ENCODE measurements at regions not wholly inside any gene's neighbourhood (a gene's known extent, or its start where the extent isn't known, plus 50 kb on each side); places are given as distances from the start of the nearest gene placed in this dataset.

GRCh38 chr2:240238786-240239185 is 98.3 kb upstream of the OTOS start:
- CTCF ChIA-PET (ENCODE audit: partially characterized antibody): no interaction called here
- H2AFZ ChIP-seq (ENCODE audit: low read length): no peak overlapping the region
- H4K5ac ChIP-seq (ENCODE audit: insufficient read length, low read depth, low read length): no peak overlapping the region
- H3K56ac ChIP-seq (replicated peaks; ENCODE audit: insufficient read length, low read depth, low read length): no peak overlapping the region
- H3K18ac ChIP-seq (ENCODE audit: extremely low read depth, low read length): no peak overlapping the region
- H4K91ac ChIP-seq (replicated peaks; ENCODE audit: insufficient read length, low read length): no peak overlapping the region
- TF ChIP-seq TAF1 (IDR thresholded peaks at IDR 0.05; ENCODE audit: low read depth, low read length) (no peak), CBX8 (IDR thresholded peaks at IDR 0.05; ENCODE audit: borderline replicate concordance, low read depth, low read length) (no peak), HDAC2 (IDR thresholded peaks at IDR 0.05; ENCODE audit: borderline replicate concordance in 1 of 2, low read depth in 2 of 2, low read length in 2 of 2) (no peak), KDM4A (IDR thresholded peaks at IDR 0.05; ENCODE audit: low read depth, low read length, severe bottlenecking) (no peak), FOSL1 (IDR thresholded peaks at IDR 0.05; ENCODE audit: insufficient read depth, low read depth, low read length) (no peak), CBX5 (IDR thresholded peaks at IDR 0.05; ENCODE audit: low read depth, low read length) (no peak), SP4 (IDR thresholded peaks at IDR 0.05; ENCODE audit: low read length) (no peak), PHF8 (conservative IDR thresholded peaks at IDR 0.05; ENCODE audit: low read depth, low read length) (no peak)
- no peaks in the 10 kb centered on the region for H3K79me1 ChIP-seq (ENCODE audit: low read depth, low read length)
- H4K20me1 ChIP-seq (replicated peaks in 1 of 2; ENCODE audit: control insufficient read depth in 1 of 2, insufficient read depth in 2 of 2, low read length in 2 of 2): peaks cover 1 to 4% of the 10 kb centered on the region in 2 experiments
- no peak for FAIRE-seq
- POLR2A ChIA-PET (ENCODE audit: partially characterized antibody): no interaction called here
- no peak overlapping the region for H2BK5ac ChIP-seq (ENCODE audit: low read depth, low read length)
- no peak overlapping the region for H3K4ac ChIP-seq (replicated peaks; ENCODE audit: insufficient read length, low read depth, low read length)
- H3K23ac ChIP-seq (ENCODE audit: insufficient read length): no peak overlapping the region
- no peak overlapping the region for H3K27ac ChIP-seq (ENCODE audit: low read depth, low read length)
- peaks cover 5% of the 10 kb centered on the region; the same call in 1 of the 2 replicates for H3K23me2 ChIP-seq (ENCODE audit: low read depth, low read length)
- WGBS, 2 experiments (ENCODE audit: extremely low coverage in 1 of 2, insufficient coverage in 1 of 2, insufficient read length in 1 of 2, insufficient replicate concordance in 2 of 2, low coverage in 1 of 2, low lambda C conversion rate in 2 of 2, missing lambda C conversion rate in 1 of 2): 93% methylated on average over 1 of the region's 1 CpG; no CpG with 5 or more reads in 1 of the 2 experiments
- no peak overlapping the region for H3K9ac ChIP-seq (replicated peaks in 1 of 4; ENCODE audit: extremely low read depth in 1 of 4, low read depth in 3 of 4, low read length in 3 of 4)
- no peak overlapping the region for H2BK15ac ChIP-seq (ENCODE audit: low read length)
- peaks cover 0 to 5% (median 2%) of the 10 kb centered on the region in 4 experiments; a peak in 5 of 7 replicates for H3K4me1 ChIP-seq (replicated peaks in 1 of 4; ENCODE audit: control insufficient read depth in 3 of 4, insufficient read depth in 4 of 4, low read length in 3 of 4)
- H2BK120ac ChIP-seq (replicated peaks; ENCODE audit: low read depth, low read length): no peak overlapping the region
- H3K9me3 ChIP-seq (ENCODE audit: insufficient read depth in 2 of 2, low read depth in 1 of 2, low read length in 1 of 2): no peaks in the 10 kb centered on the region
- H3K4me2 ChIP-seq (ENCODE audit: insufficient read depth in 1 of 2, low read depth in 2 of 2, low read length in 2 of 2): no peak overlapping the region
- DNase-seq (ENCODE audit: low read depth in 1 of 2, low spot score in 2 of 2): no peak
- no peak overlapping the region for H3K4me3 ChIP-seq (ENCODE audit: extremely low read depth in 1 of 4, insufficient read depth in 2 of 4, low read depth in 3 of 4, low read length in 4 of 4)
- no peak overlapping the region for H2BK12ac ChIP-seq (ENCODE audit: low read depth, low read length)
- H3K14ac ChIP-seq (ENCODE audit: insufficient read length): no peak overlapping the region
- no peaks in the 10 kb centered on the region for H3K79me2 ChIP-seq (ENCODE audit: control insufficient read depth in 1 of 2, insufficient read depth in 2 of 2, low read length in 2 of 2)
- no peak overlapping the region for H4K8ac ChIP-seq (ENCODE audit: extremely low read depth, insufficient read depth, low read length)
- H2AK5ac ChIP-seq (ENCODE audit: low read depth, low read length): no peak overlapping the region
- H2BK20ac ChIP-seq (ENCODE audit: low read length): no peak overlapping the region
- peaks cover 0 to 2% (median 0%) of the 10 kb centered on the region in 4 experiments; a peak in 3 of 7 replicates for H3K27me3 ChIP-seq (replicated peaks in 1 of 4; ENCODE audit: control insufficient read depth in 3 of 4, extremely low read depth in 1 of 4, insufficient read depth in 3 of 4, low read length in 3 of 4)
- H3K36me3 ChIP-seq (ENCODE audit: control insufficient read depth in 2 of 4, insufficient read depth in 4 of 4, low read length in 3 of 4): no peaks in the 10 kb centered on the region

All from H1 (cell line).